ENCODE measurements at regions not wholly inside any gene's neighbourhood (a gene's known extent, or its start where the extent isn't known, plus 50 kb on each side); places are given as distances from the start of the nearest gene placed in this dataset.

DNA sequence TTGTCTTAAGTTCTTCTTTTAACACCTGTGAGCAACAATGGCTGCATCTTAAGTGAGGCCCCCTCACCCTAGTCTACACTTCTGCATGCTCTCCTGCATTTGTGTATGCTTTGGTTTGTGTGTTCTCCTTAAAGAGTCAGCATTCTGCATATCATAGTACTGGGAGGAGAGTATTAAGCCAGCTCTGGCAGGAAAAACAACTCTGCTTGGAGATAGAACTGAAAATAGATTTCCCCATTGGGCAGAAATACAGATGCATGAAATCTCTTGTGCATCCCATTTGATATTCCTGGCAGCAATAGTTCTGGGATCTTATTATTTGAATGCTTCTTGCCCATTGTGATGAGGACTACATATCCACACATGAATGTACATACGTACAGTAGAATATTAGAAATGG is 70.6 kb upstream of the PRICKLE1 start:
- TF ChIP-seq, protein P1, sequence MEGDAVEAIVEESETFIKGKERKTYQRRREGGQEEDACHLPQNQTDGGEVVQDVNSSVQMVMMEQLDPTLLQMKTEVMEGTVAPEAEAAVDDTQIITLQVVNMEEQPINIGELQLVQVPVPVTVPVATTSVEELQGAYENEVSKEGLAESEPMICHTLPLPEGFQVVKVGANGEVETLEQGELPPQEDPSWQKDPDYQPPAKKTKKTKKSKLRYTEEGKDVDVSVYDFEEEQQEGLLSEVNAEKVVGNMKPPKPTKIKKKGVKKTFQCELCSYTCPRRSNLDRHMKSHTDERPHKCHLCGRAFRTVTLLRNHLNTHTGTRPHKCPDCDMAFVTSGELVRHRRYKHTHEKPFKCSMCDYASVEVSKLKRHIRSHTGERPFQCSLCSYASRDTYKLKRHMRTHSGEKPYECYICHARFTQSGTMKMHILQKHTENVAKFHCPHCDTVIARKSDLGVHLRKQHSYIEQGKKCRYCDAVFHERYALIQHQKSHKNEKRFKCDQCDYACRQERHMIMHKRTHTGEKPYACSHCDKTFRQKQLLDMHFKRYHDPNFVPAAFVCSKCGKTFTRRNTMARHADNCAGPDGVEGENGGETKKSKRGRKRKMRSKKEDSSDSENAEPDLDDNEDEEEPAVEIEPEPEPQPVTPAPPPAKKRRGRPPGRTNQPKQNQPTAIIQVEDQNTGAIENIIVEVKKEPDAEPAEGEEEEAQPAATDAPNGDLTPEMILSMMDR (IDR thresholded peaks at IDR 0.05), result no peak
- no peak for TF ChIP-seq POLR2A (IDR thresholded peaks at IDR 0.05)
- no peaks in the 10 kb centered on the region for H3K9me3 ChIP-seq (replicated peaks in 1 of 3)
- no peaks in the 10 kb centered on the region for H3K4me1 ChIP-seq (replicated peaks in 1 of 2)
- H3K27me3 ChIP-seq, result no peaks in the 10 kb centered on the region
- DNase-seq, result no peak
- no peak overlapping the region for H3K4me3 ChIP-seq
- intact Hi-C loops (cut with DNase I), result no loop called here
- no peaks in the 10 kb centered on the region for H3K36me3 ChIP-seq (replicated peaks in 1 of 2)
- H3K27ac ChIP-seq, result no peak overlapping the region
- WGBS, 4 donors, result 71 to 87% (median 75%) methylated on average over 1 of the region's 1 CpG

- Histone ChIP-seq H3K36me3 (replicated peaks in 1 of 2) (no peaks in the 10 kb centered on the region), H3K27ac (no peak overlapping the region), H3K27me3 (no peaks in the 10 kb centered on the region), H3K4me1 (replicated peaks in 1 of 2) (no peaks in the 10 kb centered on the region), H3K9me3 (replicated peaks in 1 of 3) (no peaks in the 10 kb centered on the region), H3K4me3 (no peak overlapping the region)
- WGBS, 4 donors, result 61 to 72% (median 65%) methylated on average over 5 of the region's 5 CpGs
- TF ChIP-seq, protein P1 (IDR thresholded peaks at IDR 0.05), result no peak
- no peak for TF ChIP-seq POLR2A (IDR thresholded peaks at IDR 0.05)
- intact Hi-C loops (cut with DNase I), result no loop called here
- DNase-seq, result no peak
Observed at GRCh38 chr12:42652048-42652447, 62.5 kb upstream of the PRICKLE1 start.

DNA sequence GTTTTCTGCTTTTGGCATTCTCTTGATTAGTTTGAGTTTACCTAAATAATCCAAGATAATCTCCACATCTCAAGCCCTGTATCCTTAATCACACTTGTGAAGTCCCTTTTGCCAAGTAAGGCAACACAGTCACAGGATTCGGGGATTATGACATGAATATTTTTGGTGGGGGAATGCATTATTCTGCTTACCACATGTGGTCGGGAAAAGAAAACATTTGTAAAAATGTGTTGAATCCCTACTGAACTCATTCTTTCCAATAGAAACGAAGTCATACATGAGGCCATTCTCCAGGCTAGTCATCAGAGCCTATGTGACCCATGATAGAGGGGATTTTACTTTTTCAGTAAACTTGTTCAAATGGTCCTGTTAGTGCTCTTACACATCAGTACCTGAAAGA is 58.5 kb upstream of the PRICKLE1 start:
- Histone ChIP-seq H3K27me3 (no peaks in the 10 kb centered on the region), H3K9me3 (replicated peaks in 1 of 3) (no peaks in the 10 kb centered on the region), H3K27ac (no peak overlapping the region), H3K4me3 (no peak overlapping the region), H3K36me3 (replicated peaks in 1 of 2) (no peaks in the 10 kb centered on the region), H3K4me1 (replicated peaks in 1 of 2) (no peaks in the 10 kb centered on the region)
- TF ChIP-seq POLR2A (IDR thresholded peaks at IDR 0.05), result no peak
- TF ChIP-seq, protein P1 (IDR thresholded peaks at IDR 0.05), result no peak
- 49 to 67% (median 56%) methylated on average over 3 of the region's 3 CpGs for WGBS, 4 donors
- DNase-seq, result no peak
- intact Hi-C loops (cut with DNase I), result no loop called here

- 63 to 77% (median 67%) methylated on average over 6 of the region's 6 CpGs for WGBS, 4 donors
- Histone ChIP-seq H3K27me3 (no peaks in the 10 kb centered on the region), H3K9me3 (replicated peaks in 1 of 3) (no peaks in the 10 kb centered on the region), H3K4me1 (replicated peaks in 1 of 2) (no peaks in the 10 kb centered on the region), H3K4me3 (no peak overlapping the region), H3K27ac (no peak overlapping the region), H3K36me3 (replicated peaks in 1 of 2) (no peaks in the 10 kb centered on the region)
- TF ChIP-seq, protein P1 (IDR thresholded peaks at IDR 0.05), result no peak
- no peak for TF ChIP-seq POLR2A (IDR thresholded peaks at IDR 0.05)
- intact Hi-C loops (cut with DNase I), result no loop called here
- no peak for DNase-seq
Observed at GRCh38 chr12:42643881-42644579, 54.5 kb upstream of the PRICKLE1 start.

All from adrenal gland (tissue), 9 donors.